ENCODE measurements at regions not wholly inside any gene's neighbourhood (a gene's known extent, or its start where the extent isn't known, plus 50 kb on each side); places are given as distances from the start of the nearest gene placed in this dataset.

GRCh38 chr7:153247926-153248325, 488.4 kb downstream of the ACTR3B start:
- 41% methylated on average over 4 of the region's 4 CpGs for WGBS (ENCODE audit: insufficient coverage, low coverage, low lambda C conversion rate, missing lambda C conversion rate)
- H3K27ac ChIP-seq = no peak overlapping the region
- TF ChIP-seq, protein P1, sequence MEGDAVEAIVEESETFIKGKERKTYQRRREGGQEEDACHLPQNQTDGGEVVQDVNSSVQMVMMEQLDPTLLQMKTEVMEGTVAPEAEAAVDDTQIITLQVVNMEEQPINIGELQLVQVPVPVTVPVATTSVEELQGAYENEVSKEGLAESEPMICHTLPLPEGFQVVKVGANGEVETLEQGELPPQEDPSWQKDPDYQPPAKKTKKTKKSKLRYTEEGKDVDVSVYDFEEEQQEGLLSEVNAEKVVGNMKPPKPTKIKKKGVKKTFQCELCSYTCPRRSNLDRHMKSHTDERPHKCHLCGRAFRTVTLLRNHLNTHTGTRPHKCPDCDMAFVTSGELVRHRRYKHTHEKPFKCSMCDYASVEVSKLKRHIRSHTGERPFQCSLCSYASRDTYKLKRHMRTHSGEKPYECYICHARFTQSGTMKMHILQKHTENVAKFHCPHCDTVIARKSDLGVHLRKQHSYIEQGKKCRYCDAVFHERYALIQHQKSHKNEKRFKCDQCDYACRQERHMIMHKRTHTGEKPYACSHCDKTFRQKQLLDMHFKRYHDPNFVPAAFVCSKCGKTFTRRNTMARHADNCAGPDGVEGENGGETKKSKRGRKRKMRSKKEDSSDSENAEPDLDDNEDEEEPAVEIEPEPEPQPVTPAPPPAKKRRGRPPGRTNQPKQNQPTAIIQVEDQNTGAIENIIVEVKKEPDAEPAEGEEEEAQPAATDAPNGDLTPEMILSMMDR (IDR thresholded peaks at IDR 0.05) = no peak
- no peak for TF ChIP-seq POLR2A (IDR thresholded peaks at IDR 0.05)
- no peaks in the 10 kb centered on the region for H3K9me3 ChIP-seq
- no peak overlapping the region for H3K4me3 ChIP-seq
- no peak for ATAC-seq
- H3K27me3 ChIP-seq = no peaks in the 10 kb centered on the region
- intact Hi-C loops (cut with DNase I) = no loop called here
- H3K4me1 ChIP-seq = no peaks in the 10 kb centered on the region
- DNase-seq = no peak
- H3K36me3 ChIP-seq = no peaks in the 10 kb centered on the region

- TF ChIP-seq, protein P1 (IDR thresholded peaks at IDR 0.05) = no peak
- TF ChIP-seq POLR2A (IDR thresholded peaks at IDR 0.05) = no peak
- no peak overlapping the region for H3K27ac ChIP-seq
- WGBS (ENCODE audit: insufficient coverage, low coverage, low lambda C conversion rate, missing lambda C conversion rate) = 56% methylated on average over 6 of the region's 6 CpGs
- H3K4me1 ChIP-seq = no peaks in the 10 kb centered on the region
- no peaks in the 10 kb centered on the region for H3K27me3 ChIP-seq
- no peaks in the 10 kb centered on the region for H3K9me3 ChIP-seq
- ATAC-seq = no peak
- no peak overlapping the region for H3K4me3 ChIP-seq
- intact Hi-C loops (cut with DNase I) = no loop called here
- H3K36me3 ChIP-seq = no peaks in the 10 kb centered on the region
- no peak for DNase-seq
These were observed 499.1 kb downstream of the ACTR3B start for GRCh38 chr7:153258686-153259085.

DNA sequence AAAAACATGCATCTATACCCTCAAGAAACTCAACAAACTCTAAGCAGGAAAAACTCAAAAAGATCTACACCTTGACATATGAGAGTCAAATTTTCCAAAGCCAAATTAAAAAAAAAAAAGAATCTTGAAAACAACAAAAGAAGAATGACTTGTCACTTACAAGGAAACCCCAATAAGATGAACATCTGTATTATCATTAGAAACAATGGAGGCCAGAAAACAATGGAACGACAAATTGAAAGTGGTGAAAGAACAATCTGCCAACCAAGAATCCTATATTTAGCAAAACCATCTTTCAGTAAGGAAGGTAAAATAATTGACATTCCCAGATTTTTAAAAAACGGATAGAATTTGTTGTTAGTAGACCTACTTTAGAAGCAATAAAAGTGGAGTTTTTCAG, 516.8 kb downstream of the ACTR3B start:
- DNase-seq (no peak), ATAC-seq (no peak)
- H3K27ac ChIP-seq = no peak overlapping the region
- no peaks in the 10 kb centered on the region for H3K9me3 ChIP-seq
- intact Hi-C loops (cut with DNase I) = no loop called here
- H3K4me3 ChIP-seq = no peak overlapping the region
- H3K36me3 ChIP-seq = no peaks in the 10 kb centered on the region
- H3K27me3 ChIP-seq = no peaks in the 10 kb centered on the region
- no peak for TF ChIP-seq POLR2A (IDR thresholded peaks at IDR 0.05)
- TF ChIP-seq, protein P1 (IDR thresholded peaks at IDR 0.05) = no peak
- H3K4me1 ChIP-seq = no peaks in the 10 kb centered on the region
- WGBS (ENCODE audit: insufficient coverage, low coverage, low lambda C conversion rate, missing lambda C conversion rate) = 58% methylated on average over 2 of the region's 2 CpGs

- intact Hi-C loops (cut with DNase I) = no loop called here
- no peak for DNase-seq
- H3K4me1 ChIP-seq = no peaks in the 10 kb centered on the region
- no peak overlapping the region for H3K4me3 ChIP-seq
- H3K36me3 ChIP-seq = no peaks in the 10 kb centered on the region
- H3K27me3 ChIP-seq = no peaks in the 10 kb centered on the region
- no peak for TF ChIP-seq POLR2A (IDR thresholded peaks at IDR 0.05)
- TF ChIP-seq, protein P1 (IDR thresholded peaks at IDR 0.05) = no peak
- no peak overlapping the region for H3K27ac ChIP-seq
- ATAC-seq = peak in 1 of 4 donors; percentile 16
- no peaks in the 10 kb centered on the region for H3K9me3 ChIP-seq
- 70% methylated on average over 6 of the region's 13 CpGs for WGBS (ENCODE audit: insufficient coverage, low coverage, low lambda C conversion rate, missing lambda C conversion rate)
These were observed 527.2 kb downstream of the ACTR3B start for GRCh38 chr7:153286763-153287162.

- Histone ChIP-seq H3K27ac (no peak overlapping the region), H3K9me3 (no peaks in the 10 kb centered on the region), H3K36me3 (no peaks in the 10 kb centered on the region), H3K4me1 (no peaks in the 10 kb centered on the region), H3K4me3 (no peak overlapping the region), H3K27me3 (no peaks in the 10 kb centered on the region)
- ATAC-seq (no peak), DNase-seq (no peak)
- intact Hi-C loops (cut with DNase I) = no loop called here
- WGBS (ENCODE audit: insufficient coverage, low coverage, low lambda C conversion rate, missing lambda C conversion rate) = 43% methylated on average over 3 of the region's 4 CpGs
- TF ChIP-seq, protein P1 (IDR thresholded peaks at IDR 0.05) = no peak
- no peak for TF ChIP-seq POLR2A (IDR thresholded peaks at IDR 0.05)
These were observed 530.5 kb downstream of the ACTR3B start for GRCh38 chr7:153290066-153290465.
